Keratinocyte (primary cell): ENCODE measurements at regions not wholly inside any gene's neighbourhood (a gene's known extent, or its start where the extent isn't known, plus 50 kb on each side); places are given as distances from the start of the nearest gene placed in this dataset.

Source experiments
- DNase-seq: peaks from one replicate; pipeline ENCODE4 v3.0.0-alpha.2; 2011; ENCODE audit warnings: low read depth, missing footprints, low spot score
- FAIRE-seq: peaks from 2 replicates; lab custom pipeline; 2011; peaks lifted over from hg19 to GRCh38; lab: Jason Lieb, UNC
- H2AFZ ChIP-seq: 2 replicates; pipeline ENCODE4 v1.6.0; 2012; ENCODE audit warnings: low read length, control low read depth, inconsistent platforms; ENCODE audit not compliant: control insufficient read depth
- H3K27ac ChIP-seq: 2 replicates; pipeline ENCODE4 v1.5.1; 2011; ENCODE audit warnings: low read length; ENCODE audit not compliant: control insufficient read depth, insufficient read depth
- H3K27me3 ChIP-seq: 3 replicates; pipeline ENCODE4 v1.6.0; 2011; ENCODE audit warnings: low read length; ENCODE audit not compliant: control insufficient read depth, insufficient read depth; ENCODE audit errors: extremely low read depth
- H3K36me3 ChIP-seq, 2 experiments: 2 replicates in 1 of 2; 3 replicates in 1 of 2; pipeline ENCODE4 v1.5.1; 2011; ENCODE audit warnings: low read length in 2 of 2, mild to moderate bottlenecking in 1 of 2; ENCODE audit not compliant: control insufficient read depth in 2 of 2, insufficient read depth in 2 of 2; ENCODE audit errors: extremely low read depth in 1 of 2
- H3K4me1 ChIP-seq: 3 replicates; pipeline ENCODE4 v1.5.1; 2011; ENCODE audit warnings: low read length; ENCODE audit not compliant: control insufficient read depth, insufficient read depth; ENCODE audit errors: extremely low read depth
- H3K4me2 ChIP-seq: 3 replicates; pipeline ENCODE4 v1.6.0; 2011; ENCODE audit warnings: low read depth, low read length; ENCODE audit not compliant: control insufficient read depth, insufficient read depth; ENCODE audit errors: extremely low read depth
- H3K4me3 ChIP-seq, 3 experiments: fragments of 200-600 bp in 1 of 3; sonication (generic) in 1 of 3; 2 replicates in 2 of 3; 3 replicates in 1 of 3; pipeline ENCODE4 v1.5.1; 2011 to 2016; ENCODE audit warnings: low read length in 3 of 3, mild to moderate bottlenecking in 3 of 3, control low read depth in 2 of 3, inconsistent platforms in 1 of 3, low read depth in 1 of 3, mixed read lengths in 1 of 3, mixed run types in 1 of 3, moderate library complexity in 1 of 3; ENCODE audit not compliant: control insufficient read depth in 2 of 3, insufficient read depth in 2 of 3; ENCODE audit errors: extremely low read depth in 1 of 3
- H3K79me2 ChIP-seq: 2 replicates; pipeline ENCODE4 v1.6.0; 2012; ENCODE audit warnings: low read length; ENCODE audit not compliant: control insufficient read depth, insufficient read depth
- H3K9ac ChIP-seq: 3 replicates; pipeline ENCODE4 v1.6.0; 2011; ENCODE audit warnings: low read length; ENCODE audit not compliant: control insufficient read depth, insufficient read depth; ENCODE audit errors: extremely low read depth
- H3K9me1 ChIP-seq: 3 replicates; pipeline ENCODE4 v1.6.0; 2011; ENCODE audit warnings: low read length; ENCODE audit not compliant: control insufficient read depth, insufficient read depth; ENCODE audit errors: extremely low read depth
- H3K9me3 ChIP-seq: 2 replicates; pipeline ENCODE4 v1.5.1; 2012; ENCODE audit warnings: low read depth, low read length; ENCODE audit not compliant: control insufficient read depth
- H4K20me1 ChIP-seq: 3 replicates; pipeline ENCODE4 v1.6.0; 2011; ENCODE audit warnings: low read length; ENCODE audit not compliant: control insufficient read depth, insufficient read depth; ENCODE audit errors: extremely low read depth
- EZH2 ChIP-seq: IDR thresholded peaks from one replicate; pipeline ENCODE4 v1.6.1; 2012; ENCODE audit warnings: inconsistent platforms, mild to moderate bottlenecking, low read length, moderate library complexity
- dilution Hi-C: fragments of 300-500 bp; cut with MboI; formaldehyde crosslinking; loops from one replicate; pipeline ENCODE4 v1.7.0; 2020; ENCODE audit warnings: low sequenced_read_pairs; ENCODE audit not compliant: extremely low pct_ligation_motif_present
- TF ChIP-seq, protein P1 (sequence below), 3 experiments: IDR thresholded peaks in 1 of 3; conservative IDR thresholded peaks in 1 of 3; optimal IDR thresholded peaks in 1 of 3; 2 replicates in 2 of 3; 3 replicates in 1 of 3; pipeline versions ENCODE3 to v1.5.1; 2011; ENCODE audit warnings: low read length in 3 of 3, mild to moderate bottlenecking in 3 of 3, moderate library complexity in 2 of 3, control low read depth in 1 of 3, inconsistent platforms in 1 of 3; ENCODE audit not compliant: insufficient read depth in 2 of 3; ENCODE audit errors: extremely low read depth in 1 of 3

DNA sequence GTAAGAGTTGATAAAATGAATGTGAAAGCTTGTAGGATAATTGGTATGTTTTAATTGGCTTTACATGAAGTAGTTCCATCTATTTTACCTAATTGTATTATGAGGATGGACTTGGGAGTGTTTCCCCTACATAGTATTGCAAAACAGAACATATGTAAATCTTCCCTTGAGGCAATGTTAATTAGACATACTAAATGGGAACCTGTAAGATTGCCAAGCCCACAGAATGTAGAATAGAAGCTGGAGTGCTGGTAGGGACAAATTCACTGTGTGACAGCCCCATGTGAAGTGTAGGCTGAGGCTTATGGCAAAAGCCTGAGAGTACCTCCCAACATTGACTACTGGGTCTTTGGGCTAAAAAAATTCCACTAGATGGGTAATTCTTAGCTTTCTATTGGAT, 615.0 kb upstream of the AMOT start:
- no peak overlapping the region for H3K9ac ChIP-seq
- H3K27me3 ChIP-seq: no peaks in the 10 kb centered on the region
- H3K27ac ChIP-seq: no peak overlapping the region
- H3K4me1 ChIP-seq: no peaks in the 10 kb centered on the region
- H4K20me1 ChIP-seq: no peaks in the 10 kb centered on the region
- DNase-seq: no peak
- H3K36me3 ChIP-seq: no peaks in the 10 kb centered on the region
- dilution Hi-C loops: no loop called here
- H3K9me1 ChIP-seq: no peaks in the 10 kb centered on the region
- no peaks in the 10 kb centered on the region for H3K9me3 ChIP-seq
- FAIRE-seq: no peak
- no peak overlapping the region for H3K4me3 ChIP-seq
- no peak overlapping the region for H2AFZ ChIP-seq
- no peak overlapping the region for H3K4me2 ChIP-seq
- TF ChIP-seq EZH2: no peak
- TF ChIP-seq, protein P1, sequence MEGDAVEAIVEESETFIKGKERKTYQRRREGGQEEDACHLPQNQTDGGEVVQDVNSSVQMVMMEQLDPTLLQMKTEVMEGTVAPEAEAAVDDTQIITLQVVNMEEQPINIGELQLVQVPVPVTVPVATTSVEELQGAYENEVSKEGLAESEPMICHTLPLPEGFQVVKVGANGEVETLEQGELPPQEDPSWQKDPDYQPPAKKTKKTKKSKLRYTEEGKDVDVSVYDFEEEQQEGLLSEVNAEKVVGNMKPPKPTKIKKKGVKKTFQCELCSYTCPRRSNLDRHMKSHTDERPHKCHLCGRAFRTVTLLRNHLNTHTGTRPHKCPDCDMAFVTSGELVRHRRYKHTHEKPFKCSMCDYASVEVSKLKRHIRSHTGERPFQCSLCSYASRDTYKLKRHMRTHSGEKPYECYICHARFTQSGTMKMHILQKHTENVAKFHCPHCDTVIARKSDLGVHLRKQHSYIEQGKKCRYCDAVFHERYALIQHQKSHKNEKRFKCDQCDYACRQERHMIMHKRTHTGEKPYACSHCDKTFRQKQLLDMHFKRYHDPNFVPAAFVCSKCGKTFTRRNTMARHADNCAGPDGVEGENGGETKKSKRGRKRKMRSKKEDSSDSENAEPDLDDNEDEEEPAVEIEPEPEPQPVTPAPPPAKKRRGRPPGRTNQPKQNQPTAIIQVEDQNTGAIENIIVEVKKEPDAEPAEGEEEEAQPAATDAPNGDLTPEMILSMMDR (optimal IDR thresholded peaks at IDR 0.05 in 1 of 3, IDR thresholded peaks at IDR 0.05 in 1 of 3, conservative IDR thresholded peaks at IDR 0.05 in 1 of 3; ENCODE audit: extremely low read depth in 1 of 3, insufficient read depth in 2 of 3, low read length in 3 of 3): no peak
- H3K79me2 ChIP-seq: no peaks in the 10 kb centered on the region

DNA sequence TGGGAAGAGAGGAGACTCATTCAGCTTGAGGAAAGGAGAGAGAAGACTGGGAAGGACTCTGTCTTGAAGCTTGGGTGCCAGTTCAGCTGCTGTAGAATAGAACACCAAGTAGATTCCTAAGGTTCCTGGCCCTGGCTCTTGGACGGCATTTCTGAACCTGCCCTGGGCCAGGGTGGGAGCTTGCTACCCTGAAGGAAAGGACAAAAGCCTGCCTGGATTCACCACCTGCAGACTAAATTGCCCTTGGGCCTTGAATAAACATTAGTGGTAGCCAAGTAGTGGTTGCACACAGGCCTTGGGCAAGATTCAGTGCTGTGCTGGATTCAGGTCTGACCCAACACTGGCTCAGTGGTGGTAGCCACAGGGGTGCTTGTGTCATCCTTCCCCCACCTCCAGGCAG, 588.4 kb upstream of the AMOT start:
- Histone ChIP-seq H3K4me1 (no peaks in the 10 kb centered on the region), H3K4me3 (no peak overlapping the region), H3K9me1 (no peaks in the 10 kb centered on the region), H3K4me2 (no peak overlapping the region), H4K20me1 (no peaks in the 10 kb centered on the region), H3K27me3 (no peaks in the 10 kb centered on the region), H3K9ac (no peak overlapping the region), H3K36me3 (no peaks in the 10 kb centered on the region), H3K79me2 (no peaks in the 10 kb centered on the region), H3K9me3 (no peaks in the 10 kb centered on the region), H2AFZ (no peak overlapping the region), H3K27ac (no peak overlapping the region)
- TF ChIP-seq, protein P1 (optimal IDR thresholded peaks at IDR 0.05 in 1 of 3, IDR thresholded peaks at IDR 0.05 in 1 of 3, conservative IDR thresholded peaks at IDR 0.05 in 1 of 3; ENCODE audit: extremely low read depth in 1 of 3, insufficient read depth in 2 of 3, low read length in 3 of 3): no peak
- TF ChIP-seq EZH2: no peak
- DNase-seq (no peak), FAIRE-seq (no peak)
- dilution Hi-C loops: no loop called here
